Neural progenitor cell (in vitro differentiated cells): ENCODE measurements at regions not wholly inside any gene's neighbourhood (a gene's known extent, or its start where the extent isn't known, plus 50 kb on each side); places are given as distances from the start of the nearest gene placed in this dataset.

Experiments
- DNase-seq: peaks from one replicate; pipeline ENCODE4 v3.0.0-alpha.2; 2016; ENCODE audit warnings: low spot score
- H2AFZ ChIP-seq: fragments of 200-600 bp; sonication (generic); replicated peaks from 2 replicates; pipeline ENCODE4 v1.6.1; 2016; ENCODE audit warnings: antibody characterized with exemption
- H3F3A ChIP-seq: fragments of 200-600 bp; sonication (generic); 2 replicates; pipeline ENCODE4 v1.6.1; 2016; ENCODE audit warnings: antibody characterized with exemption, low read depth
- H3K27ac ChIP-seq: fragments of 200-600 bp; sonication (generic); 2 replicates; pipeline ENCODE4 v1.5.1; 2016; ENCODE audit warnings: mild to moderate bottlenecking
- H3K27me3 ChIP-seq: fragments of 200-600 bp; sonication (generic); 2 replicates; pipeline ENCODE4 v1.6.1; 2016; ENCODE audit warnings: mild to moderate bottlenecking, moderate library complexity
- H3K36me3 ChIP-seq: fragments of 200-600 bp; sonication (generic); 2 replicates; pipeline ENCODE4 v1.5.1; 2016
- H3K4me1 ChIP-seq: fragments of 200-600 bp; sonication (generic); 2 replicates; pipeline ENCODE4 v1.6.1; 2016; ENCODE audit warnings: mixed run types
- H3K4me2 ChIP-seq: fragments of 200-600 bp; sonication (generic); 2 replicates; pipeline ENCODE4 v1.6.1; 2016
- H3K4me3 ChIP-seq: fragments of 200-600 bp; sonication (generic); 2 replicates; pipeline ENCODE4 v1.5.1; 2016
- H3K79me2 ChIP-seq: fragments of 200-600 bp; sonication (generic); 2 replicates; pipeline ENCODE4 v1.6.1; 2016; ENCODE audit warnings: low read depth
- H3K9ac ChIP-seq: fragments of 200-600 bp; sonication (generic); 2 replicates; pipeline ENCODE4 v1.6.1; 2016
- H3K9me3 ChIP-seq: fragments of 200-600 bp; sonication (generic); 2 replicates; pipeline ENCODE4 v1.5.1; 2016; ENCODE audit warnings: low read depth
- H4K20me1 ChIP-seq: fragments of 200-600 bp; sonication (generic); 2 replicates; pipeline ENCODE4 v1.6.1; 2016; ENCODE audit warnings: low read depth
- H3K27ac Mint-ChIP-seq: 3 replicates; pipeline ENCODE4 v1.8.0; 2021; ENCODE audit warnings: mixed read lengths
- H3K27me3 Mint-ChIP-seq: 2 replicates; pipeline ENCODE4 v1.8.0; 2022; ENCODE audit warnings: low read depth, mild to moderate bottlenecking, inconsistent platforms, moderate library complexity, mixed read lengths; ENCODE audit not compliant: insufficient read depth
- H3K36me3 Mint-ChIP-seq: 3 replicates; pipeline ENCODE4 v1.8.0; 2021; ENCODE audit warnings: mixed read lengths
- H3K4me1 Mint-ChIP-seq: 3 replicates; pipeline ENCODE4 v1.8.0; 2021; ENCODE audit warnings: mixed read lengths
- H3K4me3 Mint-ChIP-seq: 3 replicates; pipeline ENCODE4 v1.8.0; 2021; ENCODE audit warnings: mild to moderate bottlenecking, moderate library complexity, mixed read lengths
- H3K9me3 Mint-ChIP-seq: 3 replicates; pipeline ENCODE4 v1.8.0; 2020; ENCODE audit warnings: mixed read lengths
- EZH2 ChIP-seq: fragments of 200-600 bp; sonication (generic); IDR thresholded peaks from 2 replicates; pipeline ENCODE4 v1.6.1; 2017; ENCODE audit warnings: antibody characterized with exemption, mild to moderate bottlenecking, moderate library complexity
- EZH2phosphoT487 ChIP-seq: fragments of 200-600 bp; sonication (generic); IDR thresholded peaks from 2 replicates; pipeline ENCODE4 v1.6.1; 2017; ENCODE audit warnings: antibody characterized with exemption
- TF ChIP-seq, protein P1 (sequence below): fragments of 200-600 bp; sonication (generic); IDR thresholded peaks from 2 replicates; pipeline ENCODE4 v1.5.1; 2017; ENCODE audit warnings: antibody characterized with exemption, mild to moderate bottlenecking

DNA sequence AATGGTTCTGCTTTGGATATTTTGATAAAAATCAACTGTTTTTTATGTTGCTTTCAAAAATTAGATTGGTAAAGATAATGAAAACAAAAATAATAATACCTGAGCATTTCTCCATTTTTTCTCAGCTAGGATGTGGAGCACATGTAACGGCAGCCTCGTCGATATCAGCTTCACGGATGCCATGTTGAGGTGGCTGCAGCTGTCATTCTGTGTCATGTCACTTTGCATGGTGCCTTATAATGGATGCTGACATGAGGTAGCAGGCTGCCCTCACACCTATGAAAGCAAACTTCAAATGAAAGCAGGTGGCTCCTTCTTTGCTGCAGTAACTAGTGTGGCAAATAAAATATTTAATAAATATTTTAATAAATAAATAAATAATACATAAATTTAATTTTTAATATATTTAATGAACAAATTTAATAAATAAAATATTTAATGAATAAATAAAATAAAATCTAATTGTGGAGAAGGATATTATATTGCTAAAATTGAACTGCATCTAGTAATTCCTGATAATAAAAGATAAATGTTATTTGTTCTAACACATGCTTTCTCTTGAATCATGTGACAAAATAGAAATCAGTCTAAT lies 955.7 kb upstream of the SLC10A2 start:
- Mint-ChIP-seq H3K27ac (no peak overlapping the region), H3K27me3 (no peaks in the 10 kb centered on the region), H3K4me3 (no peak overlapping the region), H3K36me3 (no peaks in the 10 kb centered on the region), H3K4me1 (no peaks in the 10 kb centered on the region), H3K9me3 (no peaks in the 10 kb centered on the region)
- Histone ChIP-seq H2AFZ (no peak overlapping the region), H3K4me3 (no peak overlapping the region), H3F3A (no peaks in the 10 kb centered on the region), H3K79me2 (no peaks in the 10 kb centered on the region), H3K9me3 (no peaks in the 10 kb centered on the region), H3K4me2 (no peak overlapping the region), H3K27me3 (no peaks in the 10 kb centered on the region), H3K36me3 (no peaks in the 10 kb centered on the region), H4K20me1 (no peaks in the 10 kb centered on the region), H3K9ac (no peak overlapping the region), H3K4me1 (no peaks in the 10 kb centered on the region), H3K27ac (no peak overlapping the region)
- DNase-seq: no peak
- TF ChIP-seq, protein P1, sequence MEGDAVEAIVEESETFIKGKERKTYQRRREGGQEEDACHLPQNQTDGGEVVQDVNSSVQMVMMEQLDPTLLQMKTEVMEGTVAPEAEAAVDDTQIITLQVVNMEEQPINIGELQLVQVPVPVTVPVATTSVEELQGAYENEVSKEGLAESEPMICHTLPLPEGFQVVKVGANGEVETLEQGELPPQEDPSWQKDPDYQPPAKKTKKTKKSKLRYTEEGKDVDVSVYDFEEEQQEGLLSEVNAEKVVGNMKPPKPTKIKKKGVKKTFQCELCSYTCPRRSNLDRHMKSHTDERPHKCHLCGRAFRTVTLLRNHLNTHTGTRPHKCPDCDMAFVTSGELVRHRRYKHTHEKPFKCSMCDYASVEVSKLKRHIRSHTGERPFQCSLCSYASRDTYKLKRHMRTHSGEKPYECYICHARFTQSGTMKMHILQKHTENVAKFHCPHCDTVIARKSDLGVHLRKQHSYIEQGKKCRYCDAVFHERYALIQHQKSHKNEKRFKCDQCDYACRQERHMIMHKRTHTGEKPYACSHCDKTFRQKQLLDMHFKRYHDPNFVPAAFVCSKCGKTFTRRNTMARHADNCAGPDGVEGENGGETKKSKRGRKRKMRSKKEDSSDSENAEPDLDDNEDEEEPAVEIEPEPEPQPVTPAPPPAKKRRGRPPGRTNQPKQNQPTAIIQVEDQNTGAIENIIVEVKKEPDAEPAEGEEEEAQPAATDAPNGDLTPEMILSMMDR: no peak
- TF ChIP-seq EZH2: no peak
- TF ChIP-seq EZH2phosphoT487: no peak

DNA sequence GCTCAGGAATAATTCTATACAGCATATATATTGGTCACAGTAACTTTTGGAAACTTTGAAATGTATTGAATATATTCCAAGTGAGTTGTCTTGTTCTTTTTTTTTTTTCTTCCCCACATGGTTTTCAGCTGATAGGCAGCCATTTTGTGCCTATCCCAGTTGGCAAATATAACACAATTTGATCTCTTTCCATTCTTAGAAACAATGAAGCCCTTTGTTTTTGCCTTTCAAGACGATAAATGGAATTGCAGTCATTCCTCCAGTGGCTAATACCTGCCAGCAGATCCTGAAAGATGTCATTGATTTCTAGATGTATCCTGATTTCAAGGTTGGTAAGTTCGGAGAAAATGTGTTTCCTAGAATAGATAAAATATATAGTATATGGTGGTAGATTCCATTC lies 951.1 kb upstream of the SLC10A2 start:
- Mint-ChIP-seq H3K27me3 (no peaks in the 10 kb centered on the region), H3K4me1 (peaks cover 1% of the 10 kb centered on the region), H3K4me3 (no peak overlapping the region), H3K27ac (no peak overlapping the region), H3K36me3 (no peaks in the 10 kb centered on the region), H3K9me3 (no peaks in the 10 kb centered on the region)
- Histone ChIP-seq H3K27me3 (no peaks in the 10 kb centered on the region), H3K27ac (no peak overlapping the region), H3K36me3 (no peaks in the 10 kb centered on the region), H3K4me1 (no peaks in the 10 kb centered on the region), H3K9me3 (no peaks in the 10 kb centered on the region), H2AFZ (no peak overlapping the region), H3K4me2 (no peak overlapping the region), H4K20me1 (no peaks in the 10 kb centered on the region), H3K79me2 (no peaks in the 10 kb centered on the region), H3K9ac (no peak overlapping the region), H3K4me3 (no peak overlapping the region), H3F3A (no peaks in the 10 kb centered on the region)
- TF ChIP-seq EZH2 (no peak), EZH2phosphoT487 (no peak)
- TF ChIP-seq, protein P1: no peak
- DNase-seq: no peak

DNA sequence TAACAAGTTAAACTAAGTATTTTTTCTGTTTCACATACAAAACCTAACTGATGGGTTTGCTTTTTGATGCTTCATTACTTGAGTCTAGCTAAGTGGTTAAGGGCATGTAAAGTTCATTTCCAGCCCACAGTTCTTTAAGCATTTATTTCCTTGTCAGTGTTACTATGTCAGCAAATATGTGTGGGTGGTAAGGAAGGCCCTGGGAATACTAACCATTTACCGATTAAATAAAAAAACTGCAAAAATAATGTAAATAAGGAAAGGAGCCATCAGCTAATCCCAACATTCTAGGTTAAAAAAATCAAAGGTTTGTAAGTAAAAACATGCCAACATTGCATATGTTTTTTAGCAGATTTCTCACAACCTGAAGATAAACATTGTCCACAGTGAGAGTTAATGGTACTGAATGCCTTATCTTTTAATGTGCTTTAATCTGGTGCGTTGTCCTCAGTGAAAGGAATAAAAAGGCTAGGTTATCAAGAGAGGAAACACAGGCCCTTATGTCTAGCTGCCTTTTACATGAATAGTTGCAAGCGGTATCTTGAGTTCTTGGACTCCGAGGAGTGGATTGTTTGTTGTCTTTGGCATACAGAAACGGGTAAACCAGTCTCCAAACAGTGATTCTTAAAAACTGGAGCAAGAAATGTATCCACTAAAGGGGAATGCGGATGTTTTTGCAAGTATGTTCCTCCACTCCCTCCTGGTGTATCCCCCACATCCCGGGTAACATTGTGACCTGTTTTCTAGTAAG lies 949.6 kb upstream of the SLC10A2 start:
- H3K9me3 ChIP-seq: no peaks in the 10 kb centered on the region
- H3K36me3 Mint-ChIP-seq: no peaks in the 10 kb centered on the region
- no peaks in the 10 kb centered on the region for H4K20me1 ChIP-seq
- H3K4me2 ChIP-seq: no peak overlapping the region
- no peak overlapping the region for H2AFZ ChIP-seq
- no peaks in the 10 kb centered on the region for H3K27me3 ChIP-seq
- H3K4me3 Mint-ChIP-seq: no peak overlapping the region
- H3F3A ChIP-seq: no peaks in the 10 kb centered on the region
- no peak overlapping the region for H3K4me3 ChIP-seq
- H3K4me1 Mint-ChIP-seq: peaks cover 14% of the 10 kb centered on the region
- H3K9ac ChIP-seq: no peak overlapping the region
- no peak for DNase-seq
- peaks cover 7% of the 10 kb centered on the region for H3K4me1 ChIP-seq
- H3K27ac Mint-ChIP-seq: no peak overlapping the region
- no peaks in the 10 kb centered on the region for H3K9me3 Mint-ChIP-seq
- no peaks in the 10 kb centered on the region for H3K36me3 ChIP-seq
- TF ChIP-seq EZH2phosphoT487 (no peak), EZH2 (no peak)
- TF ChIP-seq, protein P1: no peak
- H3K27ac ChIP-seq: no peak overlapping the region
- H3K27me3 Mint-ChIP-seq: no peaks in the 10 kb centered on the region
- no peaks in the 10 kb centered on the region for H3K79me2 ChIP-seq
